ENCODE measurements at regions not wholly inside any gene's neighbourhood (a gene's known extent, or its start where the extent isn't known, plus 50 kb on each side); places are given as distances from the start of the nearest gene placed in this dataset.

DNA sequence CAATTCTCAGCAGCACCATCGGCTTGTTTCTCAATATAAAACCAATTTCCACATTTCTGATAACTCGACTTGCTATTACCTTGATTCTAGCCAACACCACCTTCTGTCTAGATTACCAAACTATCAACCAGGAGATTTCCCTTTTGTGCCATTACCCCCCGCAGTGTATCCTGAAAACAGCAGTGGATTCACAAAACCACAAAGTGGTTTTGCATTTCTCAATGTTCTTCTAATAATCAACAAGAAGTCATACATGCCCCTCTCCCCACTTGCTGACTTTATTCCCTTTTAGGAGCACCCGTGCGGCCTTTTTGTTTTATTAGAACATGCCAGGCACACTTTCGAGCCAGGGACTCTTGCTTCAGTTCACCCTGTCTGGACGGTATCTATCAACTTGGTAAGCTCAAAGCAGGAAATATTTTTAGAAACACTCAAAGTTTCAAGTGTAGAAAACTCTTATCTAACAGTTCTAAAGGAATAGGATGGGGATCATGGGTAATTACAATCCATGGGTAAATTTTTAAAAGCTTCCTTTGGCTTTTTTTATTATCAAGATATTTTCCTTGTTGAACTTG is 967.4 kb downstream of the EFNB2 start:
- TF ChIP-seq, protein P1, sequence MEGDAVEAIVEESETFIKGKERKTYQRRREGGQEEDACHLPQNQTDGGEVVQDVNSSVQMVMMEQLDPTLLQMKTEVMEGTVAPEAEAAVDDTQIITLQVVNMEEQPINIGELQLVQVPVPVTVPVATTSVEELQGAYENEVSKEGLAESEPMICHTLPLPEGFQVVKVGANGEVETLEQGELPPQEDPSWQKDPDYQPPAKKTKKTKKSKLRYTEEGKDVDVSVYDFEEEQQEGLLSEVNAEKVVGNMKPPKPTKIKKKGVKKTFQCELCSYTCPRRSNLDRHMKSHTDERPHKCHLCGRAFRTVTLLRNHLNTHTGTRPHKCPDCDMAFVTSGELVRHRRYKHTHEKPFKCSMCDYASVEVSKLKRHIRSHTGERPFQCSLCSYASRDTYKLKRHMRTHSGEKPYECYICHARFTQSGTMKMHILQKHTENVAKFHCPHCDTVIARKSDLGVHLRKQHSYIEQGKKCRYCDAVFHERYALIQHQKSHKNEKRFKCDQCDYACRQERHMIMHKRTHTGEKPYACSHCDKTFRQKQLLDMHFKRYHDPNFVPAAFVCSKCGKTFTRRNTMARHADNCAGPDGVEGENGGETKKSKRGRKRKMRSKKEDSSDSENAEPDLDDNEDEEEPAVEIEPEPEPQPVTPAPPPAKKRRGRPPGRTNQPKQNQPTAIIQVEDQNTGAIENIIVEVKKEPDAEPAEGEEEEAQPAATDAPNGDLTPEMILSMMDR (IDR thresholded peaks at IDR 0.05) = no peak
- TF ChIP-seq POLR2A (IDR thresholded peaks at IDR 0.05) = no peak

Data from thyroid gland (tissue), 4 donors.